GM23248 (cell line): ENCODE measurements at regions not wholly inside any gene's neighbourhood (a gene's known extent, or its start where the extent isn't known, plus 50 kb on each side); places are given as distances from the start of the nearest gene placed in this dataset.

Experiments used
- EZH2 ChIP-seq: fragments of 200-600 bp; sonication (generic); IDR thresholded peaks from 2 replicates; pipeline ENCODE4 v1.6.1; 2018; ENCODE audit warnings: antibody characterized with exemption, mild to moderate bottlenecking; ENCODE audit not compliant: insufficient read depth, poor library complexity, severe bottlenecking
- EZH2phosphoT487 ChIP-seq: fragments of 200-600 bp; sonication (generic); IDR thresholded peaks from 2 replicates; pipeline ENCODE4 v1.6.1; 2018; ENCODE audit warnings: antibody characterized with exemption, moderate library complexity, mild to moderate bottlenecking, low read depth; ENCODE audit not compliant: insufficient read depth

DNA sequence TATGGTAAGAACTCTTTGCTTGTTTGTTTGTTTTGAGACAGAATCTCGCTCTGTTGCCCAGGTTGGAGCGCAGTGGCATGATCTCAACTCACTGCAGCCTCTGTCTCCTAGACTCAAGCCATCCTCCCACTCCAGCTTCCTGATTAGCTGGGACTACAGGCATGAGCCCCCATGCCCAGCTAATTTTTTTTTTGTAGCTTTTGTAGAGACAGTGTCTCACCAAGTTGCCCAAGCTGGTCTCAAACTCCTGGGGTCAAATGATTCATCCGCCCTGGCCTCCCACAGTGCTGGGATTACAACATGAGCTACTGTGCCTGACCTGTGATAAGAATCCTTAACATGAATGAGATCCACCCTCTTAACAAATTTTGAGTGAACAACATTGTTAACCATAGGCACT, 183.9 kb upstream of the TSHZ3 start:
- TF ChIP-seq EZH2 (no peak), EZH2phosphoT487 (no peak)
